ENCODE measurements at regions not wholly inside any gene's neighbourhood (a gene's known extent, or its start where the extent isn't known, plus 50 kb on each side); places are given as distances from the start of the nearest gene placed in this dataset.
"Not testable (repeated sequence)": the region's sequence is repeated elsewhere in the genome, so short reads cannot be mapped to it uniquely, and the experiment has no call there.

DNA sequence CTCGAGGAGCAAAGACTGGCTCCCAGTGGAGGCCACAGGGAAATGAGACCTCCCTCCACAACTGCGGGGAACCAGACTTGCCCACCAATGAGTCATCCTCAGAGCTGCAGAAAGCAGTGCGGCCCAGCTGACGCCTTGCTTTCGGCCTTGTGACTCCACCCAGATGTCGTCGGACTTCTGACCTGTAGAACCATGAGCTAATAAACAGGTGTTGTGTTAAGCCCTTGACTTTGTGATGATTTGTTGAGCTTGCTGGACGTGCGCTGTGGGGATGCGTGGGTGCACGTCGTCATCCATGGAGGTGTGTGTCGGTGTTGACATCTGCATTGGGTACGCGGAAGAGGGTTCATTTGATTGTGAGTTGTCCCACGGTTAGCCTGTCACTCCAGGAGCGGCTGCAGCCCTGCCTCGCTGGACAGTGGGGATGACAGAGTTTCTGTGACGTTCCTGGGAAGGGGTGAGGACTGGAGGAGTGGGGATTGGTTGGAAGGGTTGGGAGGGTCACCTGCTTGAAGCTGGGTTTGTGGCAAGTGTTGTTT lies 154.1 kb downstream of the SH3BP4 start:
- no peak for DNase-seq (ENCODE audit: low spot score)

GRCh38 chr2:235106874-235107639 lies 155.2 kb downstream of the SH3BP4 start:
- DNase-seq (ENCODE audit: low spot score), result peak; percentile 10

DNA sequence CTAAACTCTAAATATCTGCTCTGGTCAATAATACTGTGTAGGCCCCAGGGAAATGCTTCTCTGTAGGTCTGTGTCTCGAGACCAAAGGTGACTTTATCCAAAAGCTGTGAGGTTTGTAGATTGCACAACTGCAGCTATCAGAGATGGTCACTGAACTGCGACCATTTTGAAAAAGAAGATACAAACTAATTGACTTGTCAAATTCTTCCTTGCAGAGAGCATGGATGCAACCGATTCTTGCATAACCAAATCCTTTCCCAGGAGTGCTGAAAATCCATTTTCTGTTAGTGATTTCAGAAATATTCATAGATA lies 155.8 kb downstream of the SH3BP4 start:
- no peak for DNase-seq (ENCODE audit: low spot score)

DNA sequence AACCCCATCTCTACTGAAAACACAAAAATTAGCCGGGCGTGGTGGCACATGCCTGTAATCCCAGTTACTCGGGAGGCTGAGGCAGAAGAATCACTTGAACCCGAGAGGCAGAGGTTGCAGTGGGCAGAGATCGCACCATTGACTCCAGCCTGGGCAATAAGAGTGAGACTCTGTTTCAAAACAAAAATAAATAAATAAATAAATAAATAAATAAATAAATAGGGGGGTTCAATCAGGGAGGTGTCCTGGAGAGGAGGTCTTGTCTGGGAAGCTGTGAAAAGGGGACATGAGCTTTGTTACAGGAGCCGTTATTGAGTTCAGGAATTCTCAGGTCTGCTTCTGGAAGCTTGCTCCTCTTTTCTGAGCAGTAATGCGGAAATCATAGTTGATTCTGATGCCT lies 157.7 kb downstream of the SH3BP4 start:
- not testable (repeated sequence) for DNase-seq (ENCODE audit: low spot score)

DNA sequence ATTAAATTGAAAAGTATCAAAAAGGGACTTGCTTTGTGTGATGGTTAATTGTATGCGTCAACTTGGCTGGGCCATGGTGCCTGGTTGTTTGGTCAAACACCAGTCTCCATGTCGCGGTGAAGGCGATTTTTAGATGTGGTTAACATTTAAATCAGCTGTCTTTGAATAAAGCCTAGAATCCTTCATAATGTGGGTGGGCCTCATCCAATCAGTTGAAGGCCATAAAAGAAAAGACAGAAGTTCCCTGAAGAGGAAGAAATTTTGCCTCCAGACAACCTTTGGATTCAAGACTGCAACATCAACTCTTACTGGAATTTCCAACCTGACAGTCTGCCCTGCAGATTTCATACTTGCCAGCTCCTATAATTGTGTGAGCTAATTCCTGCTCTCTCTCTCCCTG lies 160.5 kb downstream of the SH3BP4 start:
- DNase-seq (ENCODE audit: low spot score), result no peak

DNA sequence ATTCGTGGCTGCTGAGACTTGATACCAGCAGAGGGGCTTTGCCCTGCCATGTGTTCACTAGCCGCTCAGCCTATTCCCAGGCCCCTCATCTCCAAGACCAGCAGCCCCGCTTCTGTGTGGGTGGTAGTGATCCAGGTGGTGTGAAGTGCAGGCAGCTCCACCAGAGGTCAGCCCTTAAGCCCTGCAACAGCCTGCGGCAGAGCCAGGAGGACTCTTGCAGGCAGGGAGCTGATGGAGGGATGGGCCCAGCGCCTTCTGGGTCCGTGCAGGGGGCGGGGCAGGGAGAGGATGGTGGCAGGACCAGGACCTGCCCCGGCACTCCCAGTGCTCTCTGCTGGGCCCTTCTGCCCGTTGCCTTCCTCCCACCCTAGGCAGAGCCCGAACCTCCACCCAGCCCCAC lies 162.0 kb downstream of the SH3BP4 start:
- DNase-seq (ENCODE audit: low spot score), result no peak

DNA sequence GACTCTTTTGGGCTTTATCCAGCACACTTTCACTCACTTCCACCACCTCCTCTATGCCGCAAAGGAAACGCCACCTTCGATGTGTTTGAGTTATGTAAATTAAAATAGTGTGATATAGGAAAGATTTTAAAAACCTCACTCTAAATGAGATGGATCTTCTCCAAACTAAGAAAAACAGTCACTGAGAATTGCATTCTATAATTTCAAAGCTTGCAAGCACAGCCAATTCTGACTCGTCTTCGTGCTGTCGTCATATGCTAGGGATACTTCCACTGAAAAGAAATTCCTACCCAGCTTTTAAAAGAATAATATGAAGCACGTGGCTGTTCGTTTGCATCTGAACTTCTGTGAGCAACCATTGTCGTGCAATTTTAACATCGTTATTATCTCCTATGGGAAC lies 162.5 kb downstream of the SH3BP4 start:
- DNase-seq (ENCODE audit: low spot score), result no peak

DNA sequence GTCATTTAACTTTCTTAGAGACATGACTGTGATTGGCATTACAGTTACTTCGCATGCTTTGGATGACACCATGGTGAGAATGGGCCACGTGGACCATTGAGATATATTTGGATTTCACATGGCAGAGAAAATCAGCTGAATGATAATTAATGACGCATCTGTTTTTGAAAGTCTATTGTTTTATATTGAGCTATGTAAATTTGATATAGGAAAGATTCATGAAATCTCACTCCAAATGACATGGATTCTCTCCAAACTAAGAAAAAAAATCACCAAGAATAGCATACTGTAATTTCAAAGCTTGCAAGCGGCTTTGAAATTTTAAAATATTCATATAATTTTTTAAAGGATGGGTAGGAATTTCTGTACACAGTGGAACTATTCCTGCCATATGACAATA lies 163.7 kb downstream of the SH3BP4 start:
- DNase-seq (ENCODE audit: low spot score), result no peak

DNA sequence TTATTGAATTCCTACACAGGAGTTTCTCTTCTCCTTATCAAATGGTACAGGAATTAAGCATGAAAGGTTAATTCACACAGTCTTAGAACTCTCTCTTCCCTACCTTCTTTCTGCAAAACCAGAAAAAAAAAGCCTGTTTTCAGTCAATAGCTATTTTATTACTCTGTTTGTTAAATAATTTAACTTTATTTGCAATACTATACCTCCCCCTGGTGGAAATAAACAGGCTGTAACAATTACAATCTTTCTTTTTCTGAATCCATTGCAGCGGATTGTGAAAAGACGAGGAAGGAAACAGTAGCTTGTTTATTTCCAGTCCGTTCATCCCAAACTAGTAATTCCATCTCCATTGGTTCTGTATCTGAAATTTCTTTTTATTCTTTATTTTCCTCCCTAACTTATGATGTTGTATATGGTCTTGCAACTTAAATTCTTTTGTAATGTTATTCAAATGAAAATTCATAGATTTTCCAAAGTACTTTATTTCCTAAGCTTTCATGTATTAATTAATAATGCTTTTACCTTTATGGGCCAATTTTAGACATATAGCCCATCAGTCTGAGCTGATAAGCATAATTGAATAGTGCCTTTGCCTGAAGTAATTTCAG lies 165.2 kb downstream of the SH3BP4 start:
- peak; percentile 5 for DNase-seq (ENCODE audit: low spot score)

DNA sequence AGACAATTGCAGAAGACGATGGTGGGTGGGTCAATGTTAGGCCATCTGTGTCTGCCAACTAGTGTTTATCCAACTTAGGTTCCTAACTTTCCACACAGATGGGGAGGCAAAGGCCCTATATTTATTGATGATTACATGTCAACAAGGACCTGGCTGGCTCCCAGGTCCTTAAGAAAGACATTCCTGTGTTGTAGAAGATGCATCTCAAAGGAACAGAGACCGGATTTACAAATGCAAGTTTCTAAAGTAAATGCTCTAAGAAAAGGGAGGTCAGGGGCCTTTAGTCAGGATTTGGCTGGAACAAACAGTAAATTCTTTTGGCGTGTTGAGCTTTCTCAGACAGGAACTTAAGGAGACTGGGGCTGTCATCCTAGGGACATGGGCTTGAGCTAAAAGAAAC lies 175.0 kb downstream of the SH3BP4 start:
- no peak for DNase-seq (ENCODE audit: low spot score)

DNA sequence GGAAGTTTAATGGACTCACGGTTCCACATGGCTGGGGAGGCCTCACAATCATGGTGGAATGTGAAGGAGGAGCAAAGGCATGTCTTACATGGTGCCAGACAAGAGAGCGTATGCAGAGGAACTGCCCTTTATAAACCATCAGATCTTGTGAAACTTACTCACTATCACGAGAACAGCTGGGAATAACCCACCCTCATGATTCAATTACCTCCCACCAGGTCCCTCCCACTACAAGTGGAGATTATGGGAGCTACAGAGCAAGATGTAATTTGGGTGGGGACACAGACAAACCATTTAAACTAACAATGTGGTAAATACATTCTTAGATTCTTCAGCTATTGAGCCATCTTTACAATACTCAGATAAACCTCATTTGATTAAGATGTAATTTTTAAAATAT lies 176.1 kb downstream of the SH3BP4 start:
- no peak for DNase-seq (ENCODE audit: low spot score)

DNA sequence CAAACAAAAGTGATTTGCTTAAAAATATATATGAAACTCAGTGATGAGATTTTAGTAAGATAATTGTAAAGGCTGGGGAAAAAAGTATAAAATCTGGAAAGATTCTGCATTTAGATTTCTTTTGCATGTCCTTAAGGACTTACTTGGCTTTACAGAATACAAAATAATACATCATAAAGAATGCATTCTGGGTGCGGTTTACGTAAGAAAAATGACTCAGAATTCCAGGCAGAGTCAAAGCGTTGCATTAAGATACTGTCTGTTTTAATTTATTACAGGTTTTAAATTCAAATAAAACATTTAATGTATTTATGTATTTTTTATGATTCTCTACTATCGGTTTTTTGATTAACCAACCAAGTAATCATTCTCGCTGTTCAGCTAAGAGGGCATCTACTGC lies 178.0 kb downstream of the SH3BP4 start:
- no peak for DNase-seq (ENCODE audit: low spot score)

- no peak for DNase-seq (ENCODE audit: low spot score)
Observed at GRCh38 chr2:235131334-235132305, 179.8 kb downstream of the SH3BP4 start.

DNA sequence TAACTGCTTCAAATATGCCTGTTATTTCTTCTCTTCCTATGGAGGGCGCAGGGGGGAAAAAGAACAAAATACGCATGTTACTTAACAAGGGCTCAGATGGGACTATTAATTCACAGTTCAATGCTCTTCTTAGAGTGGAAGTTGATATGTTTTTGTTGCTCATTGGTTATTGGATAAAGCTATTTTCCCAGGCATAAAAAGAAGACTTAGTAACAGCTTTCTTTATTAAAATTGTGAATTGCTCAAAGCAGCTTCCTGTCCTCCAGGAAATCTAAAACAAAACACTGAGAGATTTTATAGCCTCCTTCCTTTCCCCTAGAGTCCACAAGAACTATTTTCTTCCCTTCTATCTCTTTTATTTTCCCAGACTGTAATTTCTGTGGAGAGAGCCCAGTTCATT lies 180.8 kb downstream of the SH3BP4 start:
- DNase-seq (ENCODE audit: low spot score), result no peak

DNA sequence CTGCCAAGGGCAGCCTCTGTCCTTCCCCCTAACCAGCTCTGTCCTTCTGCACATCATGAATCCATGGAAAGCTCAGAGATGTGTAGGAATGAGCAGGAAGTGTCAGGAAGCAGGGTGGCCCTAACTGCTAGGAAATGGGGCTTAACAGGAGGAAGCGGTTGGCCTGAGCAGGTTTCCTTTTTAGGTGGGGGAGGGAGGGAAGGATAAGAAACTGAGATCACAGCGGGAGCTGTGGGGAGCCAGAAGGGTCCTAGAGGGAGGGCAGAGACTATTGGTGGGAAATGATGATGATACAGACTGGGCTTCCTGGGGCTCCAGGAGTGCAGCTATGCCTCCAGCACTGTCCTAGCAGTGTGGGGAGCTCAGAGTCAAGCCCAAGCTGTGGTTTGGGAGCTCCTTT lies 182.0 kb downstream of the SH3BP4 start:
- no peak for DNase-seq (ENCODE audit: low spot score)

DNA sequence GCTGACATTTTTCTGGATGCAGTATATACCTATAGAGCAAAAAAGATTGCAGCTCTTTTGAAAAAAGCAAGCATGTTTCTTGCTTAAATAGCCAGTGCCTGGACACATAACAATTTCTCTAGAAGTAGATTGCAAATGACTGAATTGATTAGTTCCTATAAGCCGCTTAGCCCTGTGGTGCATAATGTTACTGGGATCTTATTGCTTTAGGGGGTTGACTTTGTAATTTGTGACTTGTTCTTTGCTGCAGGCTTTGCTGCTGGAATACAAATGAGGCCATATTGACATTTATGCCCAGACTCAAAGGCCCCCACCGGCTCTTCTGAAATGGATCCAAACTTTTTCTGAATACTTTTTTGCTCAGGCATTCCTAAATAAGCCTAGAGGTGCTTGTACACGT lies 182.6 kb downstream of the SH3BP4 start:
- DNase-seq (ENCODE audit: low spot score), result no peak

GRCh38 chr2:235135195-235135965 lies 183.6 kb downstream of the SH3BP4 start:
- no peak for DNase-seq (ENCODE audit: low spot score)

GRCh38 chr2:235135990-235136561 lies 184.3 kb downstream of the SH3BP4 start:
- peak; percentile 34 for DNase-seq (ENCODE audit: low spot score)

DNA sequence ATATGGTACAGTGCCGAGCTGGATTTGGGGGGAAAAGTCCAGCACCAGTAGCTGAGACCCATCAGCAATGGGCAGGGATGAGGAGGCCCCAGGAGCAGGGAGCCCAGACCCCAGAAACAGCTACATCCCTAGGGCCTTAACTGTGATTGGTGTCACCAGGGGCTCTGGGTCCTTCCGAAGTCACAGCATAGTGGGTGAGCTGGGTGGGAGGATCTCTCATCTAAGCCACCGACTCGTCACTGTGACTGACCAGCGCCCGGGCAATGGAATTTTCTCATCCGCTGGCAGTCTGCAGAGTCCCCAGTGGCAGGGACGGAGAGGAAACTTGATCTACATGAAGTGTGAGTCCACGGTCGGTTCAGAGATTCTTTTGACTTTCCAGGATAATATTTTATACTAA lies 186.5 kb downstream of the SH3BP4 start:
- DNase-seq (ENCODE audit: low spot score), result no peak

DNA sequence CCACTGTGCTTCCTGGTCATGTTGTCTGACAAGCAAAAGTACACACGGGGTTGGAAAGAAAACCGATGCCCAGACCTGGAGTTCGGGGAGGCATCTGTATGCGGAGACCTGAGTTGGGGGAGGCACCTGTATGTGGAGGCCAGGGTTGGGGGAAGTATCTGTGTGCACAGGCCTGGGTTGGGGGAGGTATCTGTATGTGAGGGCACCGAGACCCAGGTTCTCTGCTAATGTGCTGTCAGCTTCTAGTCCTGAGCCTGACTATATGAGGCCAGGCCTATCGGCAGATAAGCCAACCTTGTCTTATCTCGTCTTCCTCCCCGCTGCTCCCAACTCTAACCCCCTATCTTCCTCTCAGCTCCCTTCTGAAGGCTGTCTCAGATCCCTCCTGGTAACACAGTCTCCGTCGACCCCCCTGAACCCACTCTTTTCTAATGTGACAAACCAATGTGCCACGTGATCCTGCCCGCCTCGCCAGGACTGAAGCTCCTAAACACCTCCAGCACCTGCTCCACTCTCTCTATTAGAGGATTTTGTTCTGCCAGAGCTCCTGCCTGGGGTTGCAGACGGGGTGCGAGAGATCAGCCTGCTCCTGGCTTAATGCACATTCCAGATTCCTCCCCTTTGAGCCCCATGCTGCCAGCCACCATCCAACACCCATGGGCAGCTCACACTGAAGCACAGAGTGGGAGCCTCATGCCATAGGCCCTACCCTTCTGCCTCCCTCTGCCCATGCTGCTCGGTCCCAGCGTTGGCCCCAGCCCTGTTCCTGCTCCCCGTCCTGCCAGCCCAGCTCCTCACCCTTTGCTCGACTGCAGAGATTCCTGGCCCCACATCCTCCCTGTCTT lies 188.4 kb downstream of the SH3BP4 start:
- no peak for DNase-seq (ENCODE audit: low spot score)

DNA sequence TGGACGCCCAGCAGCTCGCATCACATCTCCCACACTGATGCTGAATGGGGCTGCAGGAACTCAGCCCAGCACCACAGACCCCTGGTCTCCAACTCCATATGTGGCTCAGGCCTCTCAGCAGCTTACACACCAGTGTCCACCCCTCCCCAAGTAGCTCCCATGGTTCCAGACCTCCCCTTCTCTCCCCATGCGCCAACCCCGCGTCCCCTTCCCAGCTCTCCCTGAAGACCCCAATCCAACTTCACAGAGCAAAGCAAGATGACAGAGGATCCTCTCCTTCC lies 188.9 kb downstream of the SH3BP4 start:
- no peak for DNase-seq (ENCODE audit: low spot score)

Data from activated CD4-positive, alpha-beta T cell treated with anti-CD3 and anti-CD28 coated beads, Interleukin-2, Interleukin-4, amounts not matched to agents 100 ng/mL and 50 ng/mL, durations not matched to agents 16 hours and 8 hours (primary cell).